SK-N-MC (cell line): ENCODE measurements at regions not wholly inside any gene's neighbourhood (a gene's known extent, or its start where the extent isn't known, plus 50 kb on each side); places are given as distances from the start of the nearest gene placed in this dataset.

Source experiments
- EZH2 ChIP-seq: fragments of 200-600 bp; sonication (generic); IDR thresholded peaks from one replicate; pipeline ENCODE4 v1.6.1; 2017; ENCODE audit warnings: antibody characterized with exemption
- FOXP2 ChIP-seq: optimal IDR thresholded peaks from 2 replicates; pipeline ENCODE3; 2011; ENCODE audit warnings: mild to moderate bottlenecking, moderate library complexity; ENCODE audit not compliant: insufficient read depth; ENCODE audit errors: extremely low read length, control extremely low read depth
- POLR2AphosphoS5 ChIP-seq: IDR thresholded peaks from 2 replicates; pipeline ENCODE4 v1.6.1; 2012; ENCODE audit warnings: mild to moderate bottlenecking, low read depth, low read length, borderline replicate concordance

DNA sequence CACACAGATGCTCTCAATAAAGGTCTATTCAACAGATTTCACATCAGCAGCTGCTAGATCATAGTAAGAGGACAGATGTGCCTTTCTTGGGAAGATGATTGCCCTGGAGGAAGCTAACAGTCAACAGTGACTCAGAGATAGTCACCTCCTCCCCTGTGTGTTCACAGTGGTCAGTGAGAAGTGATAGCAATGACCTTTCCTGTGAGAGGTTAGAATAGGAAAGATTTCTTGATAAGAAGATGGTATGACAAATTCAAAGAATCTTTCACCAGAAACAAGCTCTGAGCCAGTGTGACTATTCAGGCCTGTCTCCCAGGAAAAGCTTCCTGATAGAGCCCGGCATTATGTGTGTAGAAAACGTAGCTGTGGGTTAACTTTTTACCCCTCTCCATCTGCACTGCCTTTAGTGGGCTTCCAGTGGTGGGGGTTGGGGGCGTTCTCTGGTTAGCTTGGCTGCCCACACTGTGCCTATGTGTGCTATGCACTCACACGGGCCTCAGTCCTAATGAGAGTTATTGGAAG, 66.4 kb upstream of the ARHGAP5 start:
- no peak for TF ChIP-seq EZH2
- no peak for TF ChIP-seq POLR2AphosphoS5
- TF ChIP-seq FOXP2 = no peak
